ENCODE measurements at regions not wholly inside any gene's neighbourhood (a gene's known extent, or its start where the extent isn't known, plus 50 kb on each side); places are given as distances from the start of the nearest gene placed in this dataset.

- Histone ChIP-seq H2AFZ (replicated peaks; ENCODE audit: low read length, poor library complexity) (no peak overlapping the region), H4K20me1 (ENCODE audit: insufficient read depth, low read length) (no peaks in the 10 kb centered on the region), H2BK120ac (ENCODE audit: low read depth, low read length) (no peak overlapping the region), H3K27me3 (ENCODE audit: control insufficient read depth, insufficient read depth, low read length) (no peaks in the 10 kb centered on the region), H3K4ac (ENCODE audit: low read depth, low read length) (no peak overlapping the region), H3K56ac (ENCODE audit: extremely low read depth, insufficient read depth, low read length) (no peak overlapping the region), H4K91ac (ENCODE audit: insufficient read depth, low read depth, low read length) (no peak overlapping the region), H3K4me3 (ENCODE audit: insufficient read depth, low read depth, low read length) (no peak overlapping the region), H2BK5ac (ENCODE audit: low read depth, low read length, poor library complexity, severe bottlenecking) (no peak overlapping the region), H2BK15ac (ENCODE audit: low read depth, low read length) (no peak overlapping the region), H2AK9ac (replicated peaks; ENCODE audit: low read depth, low read length, poor library complexity) (no peak overlapping the region), H3K9me1 (ENCODE audit: insufficient read depth, low read length) (no peaks in the 10 kb centered on the region), H3K4me2 (ENCODE audit: low read depth, low read length) (no peak overlapping the region), H3K27ac (ENCODE audit: insufficient read depth, low read length) (no peak overlapping the region), H3K4me1 (ENCODE audit: control insufficient read depth, insufficient read depth, low read length) (no peaks in the 10 kb centered on the region), H3K14ac (replicated peaks; ENCODE audit: low read depth, low read length) (no peak overlapping the region), H2BK20ac (ENCODE audit: low read depth, low read length) (no peak overlapping the region), H2AK5ac (ENCODE audit: low read depth, low read length) (no peak overlapping the region), H3K18ac (ENCODE audit: low read depth, low read length) (no peak overlapping the region), H3K9me3 (ENCODE audit: control insufficient read depth, insufficient read depth, low read length) (no peaks in the 10 kb centered on the region), H3K79me1 (ENCODE audit: low read depth in 1 of 2, low read length in 2 of 2) (no peaks in the 10 kb centered on the region), H4K5ac (ENCODE audit: low read depth, low read length) (no peak overlapping the region), H3K23ac (ENCODE audit: low read depth, low read length) (no peak overlapping the region), H4K8ac (ENCODE audit: low read depth in 2 of 2, low read length in 2 of 2) (no peak overlapping the region), H3K36me3 (ENCODE audit: control insufficient read depth, insufficient read depth, low read length) (no peaks in the 10 kb centered on the region), H3K9ac (ENCODE audit: low read depth, low read length) (no peak overlapping the region)
- TF ChIP-seq NFE2L2 (IDR thresholded peaks at IDR 0.05; ENCODE audit: low read depth, low read length): no peak
- no peak for TF ChIP-seq SMC3 (IDR thresholded peaks at IDR 0.05; ENCODE audit: low read depth, low read length)
- TF ChIP-seq POLR2A (IDR thresholded peaks at IDR 0.05; ENCODE audit: low read depth, low read length): no peak
- no peak for TF ChIP-seq RCOR1 (IDR thresholded peaks at IDR 0.05; ENCODE audit: insufficient replicate concordance, low read length)
- TF ChIP-seq FOS (IDR thresholded peaks at IDR 0.05; ENCODE audit: low read depth, low read length): no peak
- TF ChIP-seq USF2 (IDR thresholded peaks at IDR 0.05; ENCODE audit: low read depth, low read length): no peak
- no peak for TF ChIP-seq BHLHE40 (IDR thresholded peaks at IDR 0.05; ENCODE audit: low read depth, low read length)
- TF ChIP-seq, protein P1, sequence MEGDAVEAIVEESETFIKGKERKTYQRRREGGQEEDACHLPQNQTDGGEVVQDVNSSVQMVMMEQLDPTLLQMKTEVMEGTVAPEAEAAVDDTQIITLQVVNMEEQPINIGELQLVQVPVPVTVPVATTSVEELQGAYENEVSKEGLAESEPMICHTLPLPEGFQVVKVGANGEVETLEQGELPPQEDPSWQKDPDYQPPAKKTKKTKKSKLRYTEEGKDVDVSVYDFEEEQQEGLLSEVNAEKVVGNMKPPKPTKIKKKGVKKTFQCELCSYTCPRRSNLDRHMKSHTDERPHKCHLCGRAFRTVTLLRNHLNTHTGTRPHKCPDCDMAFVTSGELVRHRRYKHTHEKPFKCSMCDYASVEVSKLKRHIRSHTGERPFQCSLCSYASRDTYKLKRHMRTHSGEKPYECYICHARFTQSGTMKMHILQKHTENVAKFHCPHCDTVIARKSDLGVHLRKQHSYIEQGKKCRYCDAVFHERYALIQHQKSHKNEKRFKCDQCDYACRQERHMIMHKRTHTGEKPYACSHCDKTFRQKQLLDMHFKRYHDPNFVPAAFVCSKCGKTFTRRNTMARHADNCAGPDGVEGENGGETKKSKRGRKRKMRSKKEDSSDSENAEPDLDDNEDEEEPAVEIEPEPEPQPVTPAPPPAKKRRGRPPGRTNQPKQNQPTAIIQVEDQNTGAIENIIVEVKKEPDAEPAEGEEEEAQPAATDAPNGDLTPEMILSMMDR (conservative IDR thresholded peaks at IDR 0.05; ENCODE audit: low read depth, low read length): no peak
- TF ChIP-seq RFX5 (IDR thresholded peaks at IDR 0.05; ENCODE audit: low read depth, low read length): no peak
- no peak for TF ChIP-seq MAFK (IDR thresholded peaks at IDR 0.05; ENCODE audit: low read depth, low read length)
- no peak for TF ChIP-seq RAD21 (IDR thresholded peaks at IDR 0.05; ENCODE audit: low read length)
- TF ChIP-seq CHD1 (IDR thresholded peaks at IDR 0.05; ENCODE audit: low read depth, low read length): no peak
- no peak for TF ChIP-seq MXI1 (IDR thresholded peaks at IDR 0.05; ENCODE audit: borderline replicate concordance, low read depth, low read length)
- TF ChIP-seq CEBPB (IDR thresholded peaks at IDR 0.05; ENCODE audit: low read depth, low read length): no peak
- TF ChIP-seq, protein P2, sequence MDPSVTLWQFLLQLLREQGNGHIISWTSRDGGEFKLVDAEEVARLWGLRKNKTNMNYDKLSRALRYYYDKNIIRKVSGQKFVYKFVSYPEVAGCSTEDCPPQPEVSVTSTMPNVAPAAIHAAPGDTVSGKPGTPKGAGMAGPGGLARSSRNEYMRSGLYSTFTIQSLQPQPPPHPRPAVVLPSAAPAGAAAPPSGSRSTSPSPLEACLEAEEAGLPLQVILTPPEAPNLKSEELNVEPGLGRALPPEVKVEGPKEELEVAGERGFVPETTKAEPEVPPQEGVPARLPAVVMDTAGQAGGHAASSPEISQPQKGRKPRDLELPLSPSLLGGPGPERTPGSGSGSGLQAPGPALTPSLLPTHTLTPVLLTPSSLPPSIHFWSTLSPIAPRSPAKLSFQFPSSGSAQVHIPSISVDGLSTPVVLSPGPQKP (IDR thresholded peaks at IDR 0.05; ENCODE audit: borderline replicate concordance, low read depth, low read length): no peak
- no peak for TF ChIP-seq MAZ (IDR thresholded peaks at IDR 0.05; ENCODE audit: borderline replicate concordance, low read depth, low read length)
- in situ Hi-C loops (cut with MboI; ENCODE audit: low sequenced_read_pairs): no loop called here
- CTCF ChIA-PET: no interaction called here
- no TSS peak for BruUV-seq (replicated peaks)
- DNase-seq (no peak), ATAC-seq (ENCODE audit: low read depth) (no peak)
- POLR2A ChIA-PET (ENCODE audit: unreplicated experiment): no interaction called here
- dilution Hi-C loops (cut with HindIII; ENCODE audit: low sequenced_read_pairs, unreplicated experiment): no loop called here
- WGBS, 2 experiments (ENCODE audit: extremely low coverage in 2 of 2, insufficient read length in 1 of 2): no CpG with 5 or more reads among the region's 1 CpG
- intact Hi-C loops (cut with micrococcal nuclease): no loop called here
Observed at GRCh38 chr12:67391034-67391433, 121.9 kb downstream of the CAND1 start.
